SW480 (cell line): ENCODE measurements at regions not wholly inside any gene's neighbourhood (a gene's known extent, or its start where the extent isn't known, plus 50 kb on each side); places are given as distances from the start of the nearest gene placed in this dataset.
"Not testable (repeated sequence)": the region's sequence is repeated elsewhere in the genome, so short reads cannot be mapped to it uniquely, and the experiment has no call there.

Source experiments
- DNase-seq: peaks from one replicate; pipeline ENCODE4 v3.0.0-alpha.2; 2016; ENCODE audit warnings: low spot score

GRCh38 chr17:21470422-21470821, 94.3 kb downstream of the KCNJ12 start:
- DNase-seq: not testable (repeated sequence)

GRCh38 chr17:21470861-21471260, 94.7 kb downstream of the KCNJ12 start:
- no peak for DNase-seq

GRCh38 chr17:21474815-21475214, 98.7 kb downstream of the KCNJ12 start:
- no peak for DNase-seq

- DNase-seq: no peak
These were observed 99.4 kb downstream of the KCNJ12 start for GRCh38 chr17:21475571-21475970.

- no peak for DNase-seq
These were observed 100.7 kb downstream of the KCNJ12 start for GRCh38 chr17:21476867-21477266.

GRCh38 chr17:21482189-21482865, 106.2 kb downstream of the KCNJ12 start:
- no peak for DNase-seq

GRCh38 chr17:21488043-21488442, 111.9 kb downstream of the KCNJ12 start:
- not testable (repeated sequence) for DNase-seq

GRCh38 chr17:21493993-21494392, 117.8 kb downstream of the KCNJ12 start:
- no peak for DNase-seq

GRCh38 chr17:21495281-21495680, 119.1 kb downstream of the KCNJ12 start:
- DNase-seq: no peak

GRCh38 chr17:21500064-21500463, 123.9 kb downstream of the KCNJ12 start:
- DNase-seq: no peak

- not testable (repeated sequence) for DNase-seq
These were observed 126.0 kb downstream of the KCNJ12 start for GRCh38 chr17:21501927-21502700.

GRCh38 chr17:21505819-21506815, 130.0 kb downstream of the KCNJ12 start:
- no peak for DNase-seq

- DNase-seq: not testable (repeated sequence)
These were observed 131.6 kb downstream of the KCNJ12 start for GRCh38 chr17:21507806-21508205.

GRCh38 chr17:21508211-21508610, 132.1 kb downstream of the KCNJ12 start:
- DNase-seq: no peak

GRCh38 chr17:21509356-21509755, 133.2 kb downstream of the KCNJ12 start:
- DNase-seq: not testable (repeated sequence)

- DNase-seq: no peak
These were observed 134.7 kb downstream of the KCNJ12 start for GRCh38 chr17:21510686-21511362.

- DNase-seq: peak; percentile 79
These were observed 135.4 kb downstream of the KCNJ12 start for GRCh38 chr17:21511363-21512195.

- DNase-seq: no peak
These were observed 136.3 kb downstream of the KCNJ12 start for GRCh38 chr17:21512307-21513011.

- DNase-seq: peak; percentile 49
These were observed 136.9 kb downstream of the KCNJ12 start for GRCh38 chr17:21513012-21513570.

- not testable (repeated sequence) for DNase-seq
These were observed 138.4 kb downstream of the KCNJ12 start for GRCh38 chr17:21514567-21514966.
